SK-N-SH (cell line): ENCODE measurements at regions not wholly inside any gene's neighbourhood (a gene's known extent, or its start where the extent isn't known, plus 50 kb on each side); places are given as distances from the start of the nearest gene placed in this dataset.

Experiments
- CTCF ChIA-PET: fragments of 300-600, 350-600 bp; formaldehyde crosslinking; extraction: SDS; loops from one replicate; lab custom pipeline; 2021; lab: Yijun Ruan, JAX
- POLR2A ChIA-PET: fragments of 350-600 bp; sonication (Branson Sonifier 250); formaldehyde crosslinking; extraction: SDS; loops from one replicate; lab custom pipeline; 2020; ENCODE audit warnings: antibody characterized with exemption, inconsistent platforms; lab: Yijun Ruan, JAX
- DNase-seq: peaks from one replicate; pipeline ENCODE4 v3.0.0; 2012
- H2AFZ ChIP-seq: fragments of 200-600 bp; sonication (generic); 2 replicates; pipeline ENCODE4 v1.8.1; 2016; ENCODE audit warnings: antibody characterized with exemption, mild to moderate bottlenecking, low read depth
- H3F3A ChIP-seq: fragments of 200-600 bp; sonication (generic); replicated peaks from 2 replicates; pipeline ENCODE3; 2016; ENCODE audit warnings: antibody characterized with exemption, mild to moderate bottlenecking; ENCODE audit not compliant: insufficient read depth
- H3K27ac ChIP-seq, 2 experiments: fragments of 200-500 bp in 1 of 2; fragments of 200-600 bp in 1 of 2; sonication (Bioruptor generic) in 1 of 2; sonication (generic), shearing (Covaris generic) in 1 of 2; 2 replicates each; pipeline versions ENCODE4 v1.5.1 to v1.6.1; 2014 to 2016; ENCODE audit warnings: low read depth in 2 of 2, inconsistent platforms in 1 of 2, low read length in 1 of 2, mild to moderate bottlenecking in 1 of 2, mixed read lengths in 1 of 2
- H3K27me3 ChIP-seq: fragments of 200-600 bp; sonication (generic), shearing (Covaris generic); 2 replicates; pipeline ENCODE4 v1.6.1; 2016; ENCODE audit warnings: mixed run types; ENCODE audit not compliant: insufficient read depth
- H3K36me3 ChIP-seq, 2 experiments: fragments of 200-500 bp in 1 of 2; fragments of 200-600 bp in 1 of 2; sonication (Bioruptor generic) in 1 of 2; sonication (generic) in 1 of 2; replicated peaks in 1 of 2; 2 replicates each; pipeline versions ENCODE3 to v1.5.1; 2014 to 2016; ENCODE audit warnings: low read length in 1 of 2, mild to moderate bottlenecking in 1 of 2; ENCODE audit not compliant: insufficient read depth in 2 of 2, control insufficient read depth in 1 of 2
- H3K4me1 ChIP-seq, 2 experiments: fragments of 200-500 bp in 1 of 2; fragments of 200-600 bp in 1 of 2; sonication (Bioruptor generic) in 1 of 2; sonication (generic), shearing (Covaris generic) in 1 of 2; 2 replicates each; pipeline versions ENCODE4 v1.5.1 to v1.6.1; 2014 to 2016; ENCODE audit warnings: low read depth in 1 of 2, low read length in 1 of 2, mixed run types in 1 of 2; ENCODE audit not compliant: insufficient read depth in 2 of 2, control insufficient read depth in 1 of 2
- H3K4me2 ChIP-seq: fragments of 200-600 bp; sonication (generic), shearing (Covaris generic); 2 replicates; pipeline ENCODE4 v1.6.1; 2017; ENCODE audit warnings: mixed run types
- H3K4me3 ChIP-seq, 2 experiments: fragments of 200-500 bp in 1 of 2; fragments of 200-600 bp in 1 of 2; sonication (Bioruptor generic) in 1 of 2; sonication (generic), shearing (Covaris generic) in 1 of 2; 2 replicates each; pipeline versions ENCODE4 v1.5.1 to v1.8.1; 2014 to 2016; ENCODE audit warnings: low read depth in 2 of 2, inconsistent platforms in 1 of 2, low read length in 1 of 2, mild to moderate bottlenecking in 1 of 2, mixed read lengths in 1 of 2, moderate library complexity in 1 of 2
- H3K79me2 ChIP-seq: fragments of 200-600 bp; sonication (generic); 2 replicates; pipeline ENCODE4 v1.8.1; 2017; ENCODE audit warnings: mild to moderate bottlenecking; ENCODE audit not compliant: insufficient read depth
- H3K9ac ChIP-seq: fragments of 200-600 bp; sonication (generic); 2 replicates; pipeline ENCODE4 v1.6.1; 2017; ENCODE audit warnings: mixed run types
- H3K9me2 ChIP-seq: fragments of 200-600 bp; sonication (generic); 2 replicates; pipeline ENCODE4 v1.6.1; 2017; ENCODE audit warnings: mixed run types
- H3K9me3 ChIP-seq: fragments of 200-600 bp; sonication (generic); 2 replicates; pipeline ENCODE4 v1.6.1; 2017; ENCODE audit warnings: mixed run types, mild to moderate bottlenecking, moderate library complexity
- H4K20me1 ChIP-seq: fragments of 200-600 bp; sonication (generic); 2 replicates; pipeline ENCODE4 v1.6.1; 2017; ENCODE audit warnings: mild to moderate bottlenecking, mixed run types; ENCODE audit not compliant: insufficient read depth
- CHD2 ChIP-seq: fragments of 150-350 bp; IDR thresholded peaks from 2 replicates; pipeline ENCODE4 v1.6.1; 2018; ENCODE audit warnings: low read length; ENCODE audit not compliant: partially characterized antibody
- EP300 ChIP-seq, 2 experiments: IDR thresholded peaks; 2 replicates each; pipeline versions ENCODE4 v1.4.0 to v1.6.1; 2012; ENCODE audit warnings: borderline replicate concordance in 1 of 2, low read depth in 1 of 2, low read length in 1 of 2
- EZH2phosphoT487 ChIP-seq: fragments of 200-600 bp; sonication (generic); IDR thresholded peaks from 2 replicates; pipeline ENCODE4 v1.6.1; 2017; ENCODE audit warnings: low read depth, mixed run types, mild to moderate bottlenecking, antibody characterized with exemption, moderate library complexity, borderline replicate concordance
- FOSL2 ChIP-seq: IDR thresholded peaks from 2 replicates; pipeline ENCODE4 v1.4.0; 2012; ENCODE audit warnings: low read depth, mild to moderate bottlenecking, moderate library complexity, borderline replicate concordance
- FOXM1 ChIP-seq: IDR thresholded peaks from 2 replicates; pipeline ENCODE4 v1.4.0; 2012; ENCODE audit warnings: low read depth, mild to moderate bottlenecking
- IRF3 ChIP-seq: fragments of 150-350 bp; IDR thresholded peaks from 2 replicates; pipeline ENCODE4 v1.6.1; 2016; ENCODE audit warnings: mild to moderate bottlenecking, low read depth, low read length
- JUND ChIP-seq: IDR thresholded peaks from 2 replicates; pipeline ENCODE4 v1.4.0; 2012
- NFIC ChIP-seq: IDR thresholded peaks from 2 replicates; pipeline ENCODE4 v1.4.0; 2012; ENCODE audit warnings: borderline replicate concordance
- RFX5 ChIP-seq: IDR thresholded peaks from 2 replicates; pipeline ENCODE4 v1.6.1; 2012; ENCODE audit warnings: mild to moderate bottlenecking, improper control_type of control experiment, low read length
- SMC3 ChIP-seq: IDR thresholded peaks from 2 replicates; pipeline ENCODE4 v1.6.1; 2012; ENCODE audit warnings: low read depth, low read length, improper control_type of control experiment
- TCF12 ChIP-seq: IDR thresholded peaks from 2 replicates; pipeline ENCODE4 v1.4.0; 2012
- TEAD4 ChIP-seq: IDR thresholded peaks from 2 replicates; pipeline ENCODE4 v1.4.0; 2012; ENCODE audit warnings: mild to moderate bottlenecking, borderline replicate concordance; ENCODE audit not compliant: insufficient read depth
- WGBS: methylation state at CpG from one replicate; pipeline ENCODE4 v1.1.6; 2017; ENCODE audit warnings: low lambda C conversion rate; 5-methylcytosine and 5-hydroxymethylcytosine counted together
- TF ChIP-seq, protein P1 (sequence below): IDR thresholded peaks from 2 replicates; pipeline ENCODE4 v1.4.0; 2012; ENCODE audit warnings: low read depth
- TF ChIP-seq, protein P2 (sequence below): IDR thresholded peaks from 2 replicates; pipeline ENCODE4 v1.4.0; 2012; ENCODE audit warnings: low read depth, borderline replicate concordance

GRCh38 chr18:68263481-68263880 lies 451.4 kb downstream of the TMX3 start:
- DNase-seq = no peak
- WGBS = 76% methylated on average over 5 of the region's 5 CpGs
- Histone ChIP-seq H3K4me2 (no peak overlapping the region), H4K20me1 (no peaks in the 10 kb centered on the region), H3K4me1 (peaks cover 0 to 13% of the 10 kb centered on the region in 2 experiments; a peak in 1 of 4 replicates), H3K9me2 (no peaks in the 10 kb centered on the region), H3F3A (no peaks in the 10 kb centered on the region), H3K9ac (no peak overlapping the region), H2AFZ (no peak overlapping the region), H3K27me3 (no peaks in the 10 kb centered on the region), H3K36me3 (no peaks in the 10 kb centered on the region), H3K4me3 (no peak overlapping the region), H3K27ac (no peak overlapping the region), H3K79me2 (no peaks in the 10 kb centered on the region), H3K9me3 (no peaks in the 10 kb centered on the region)
- ChIA-PET CTCF (no interaction called here), POLR2A (no interaction called here)
- TF ChIP-seq IRF3 (no peak), FOXM1 (no peak), RFX5 (no peak)

DNA sequence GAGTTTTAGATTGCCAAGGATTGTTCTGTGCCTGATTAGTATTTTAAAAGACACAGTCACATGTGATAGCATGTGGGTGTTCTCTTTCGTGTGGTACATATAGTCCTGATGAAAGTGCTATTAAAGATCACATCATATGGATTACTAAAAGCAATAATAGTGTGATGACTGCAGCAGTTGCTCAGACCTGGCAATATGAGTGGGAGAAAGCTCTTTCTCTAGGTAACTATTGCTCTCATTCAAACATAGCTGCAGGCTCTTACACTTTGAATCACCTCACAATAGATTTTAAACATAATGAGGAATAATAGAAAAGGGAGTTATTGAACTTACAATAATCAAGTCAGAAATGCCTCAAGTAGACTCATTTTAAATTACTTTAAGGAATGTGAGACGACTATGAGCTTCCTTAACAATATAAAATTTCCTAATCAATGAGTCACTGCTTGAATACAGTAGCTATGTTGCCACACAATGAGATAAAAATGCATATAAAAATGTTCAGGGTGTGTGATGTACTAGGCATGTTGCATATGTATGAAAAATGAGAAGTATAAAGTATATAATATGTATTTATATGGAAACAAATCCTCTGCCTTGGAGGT lies 452.1 kb downstream of the TMX3 start:
- DNase-seq = no peak
- Histone ChIP-seq H3K79me2 (no peaks in the 10 kb centered on the region), H3K27ac (peak overlapping the region in 1 of 2 experiments; percentile 30; a peak in 1 of 4 replicates), H3K4me2 (no peak overlapping the region), H3F3A (no peaks in the 10 kb centered on the region), H4K20me1 (no peaks in the 10 kb centered on the region), H3K9ac (no peak overlapping the region), H3K9me2 (no peaks in the 10 kb centered on the region), H3K36me3 (no peaks in the 10 kb centered on the region), H3K9me3 (no peaks in the 10 kb centered on the region), H3K27me3 (no peaks in the 10 kb centered on the region), H3K4me1 (peaks cover 0 to 8% of the 10 kb centered on the region in 2 experiments; a peak in 1 of 4 replicates), H3K4me3 (no peak overlapping the region), H2AFZ (peak overlapping the region; percentile 17; the same call in 1 of the 2 replicates)
- WGBS = 12% methylated on average over 2 of the region's 2 CpGs
- ChIA-PET CTCF (no interaction called here), POLR2A (no interaction called here)
- TF ChIP-seq JUND (peak; percentile 54), NFIC (0 out of 2 replicates have a peak, but pooled peaks have one; percentile 6), CHD2 (no peak), TCF12 (peak; percentile 17; the same call in 1 of the 2 replicates), EP300 (IDR thresholded peaks at IDR 0.05; ENCODE audit: borderline replicate concordance in 1 of 2, low read depth in 1 of 2, low read length in 1 of 2) (peak in 1 of 2 experiments; percentile 53; a peak in 1 of 4 replicates), EZH2phosphoT487 (no peak), FOSL2 (peak; percentile 56; the same call in 1 of the 2 replicates), SMC3 (no peak), TEAD4 (peak; percentile 24; the same call in 1 of the 2 replicates)
- TF ChIP-seq, protein P1, sequence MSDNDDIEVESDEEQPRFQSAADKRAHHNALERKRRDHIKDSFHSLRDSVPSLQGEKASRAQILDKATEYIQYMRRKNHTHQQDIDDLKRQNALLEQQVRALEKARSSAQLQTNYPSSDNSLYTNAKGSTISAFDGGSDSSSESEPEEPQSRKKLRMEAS = no peak
- TF ChIP-seq, protein P2, sequence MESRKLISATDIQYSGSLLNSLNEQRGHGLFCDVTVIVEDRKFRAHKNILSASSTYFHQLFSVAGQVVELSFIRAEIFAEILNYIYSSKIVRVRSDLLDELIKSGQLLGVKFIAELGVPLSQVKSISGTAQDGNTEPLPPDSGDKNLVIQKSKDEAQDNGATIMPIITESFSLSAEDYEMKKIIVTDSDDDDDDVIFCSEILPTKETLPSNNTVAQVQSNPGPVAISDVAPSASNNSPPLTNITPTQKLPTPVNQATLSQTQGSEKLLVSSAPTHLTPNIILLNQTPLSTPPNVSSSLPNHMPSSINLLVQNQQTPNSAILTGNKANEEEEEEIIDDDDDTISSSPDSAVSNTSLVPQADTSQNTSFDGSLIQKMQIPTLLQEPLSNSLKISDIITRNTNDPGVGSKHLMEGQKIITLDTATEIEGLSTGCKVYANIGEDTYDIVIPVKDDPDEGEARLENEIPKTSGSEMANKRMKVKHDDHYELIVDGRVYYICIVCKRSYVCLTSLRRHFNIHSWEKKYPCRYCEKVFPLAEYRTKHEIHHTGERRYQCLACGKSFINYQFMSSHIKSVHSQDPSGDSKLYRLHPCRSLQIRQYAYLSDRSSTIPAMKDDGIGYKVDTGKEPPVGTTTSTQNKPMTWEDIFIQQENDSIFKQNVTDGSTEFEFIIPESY = no peak
